CD4-positive, alpha-beta memory T cell (primary cell): ENCODE measurements at regions not wholly inside any gene's neighbourhood (a gene's known extent, or its start where the extent isn't known, plus 50 kb on each side); places are given as distances from the start of the nearest gene placed in this dataset.
"Not testable (repeated sequence)": the region's sequence is repeated elsewhere in the genome, so short reads cannot be mapped to it uniquely, and the experiment has no call there.

Experiments
- CTCF ChIA-PET: fragments of 350-600 bp; sonication (Branson Sonifier 250); formaldehyde crosslinking; loops from one replicate; lab custom pipeline; 2021; ENCODE audit warnings: inconsistent platforms; ENCODE audit not compliant: partially characterized antibody; lab: Charles Lee
- POLR2A ChIA-PET: fragments of 350-600 bp; sonication (Branson Sonifier 250); formaldehyde crosslinking; loops from one replicate; lab custom pipeline; 2021; ENCODE audit not compliant: partially characterized antibody; lab: Charles Lee
- DNase-seq, 5 donors: peaks; one replicate each; pipeline versions ENCODE4 v3.0.0 to v3.0.0-alpha.2; 2020 to 2022; ENCODE audit warnings: mixed read lengths in 1 of 5
- H3K27ac ChIP-seq: one replicate; pipeline ENCODE4 v1.7.0; 2013; ENCODE audit warnings: low read depth, low read length
- H3K27me3 ChIP-seq: 2 replicates; pipeline ENCODE4 v1.7.0; 2013; ENCODE audit warnings: mild to moderate bottlenecking, low read length, moderate library complexity; ENCODE audit not compliant: insufficient read depth
- H3K36me3 ChIP-seq: 2 replicates; pipeline ENCODE4 v1.7.0; 2013; ENCODE audit warnings: mild to moderate bottlenecking, low read length, moderate library complexity; ENCODE audit not compliant: insufficient read depth
- H3K4me1 ChIP-seq: 2 replicates; pipeline ENCODE4 v1.7.0; 2013; ENCODE audit warnings: mild to moderate bottlenecking, low read length, moderate library complexity; ENCODE audit not compliant: insufficient read depth
- H3K4me3 ChIP-seq, 2 donors: one replicate each; pipeline ENCODE4 v1.7.0; 2013; ENCODE audit warnings: low read length in 2 of 2, mild to moderate bottlenecking in 1 of 2
- H3K9me3 ChIP-seq, 2 donors: one replicate each; pipeline ENCODE4 v1.7.0; 2013; ENCODE audit warnings: low read length in 2 of 2, control low read depth in 1 of 2; ENCODE audit not compliant: control insufficient read depth in 1 of 2
- H3K27ac Mint-ChIP-seq, 7 donors: one replicate each; pipeline ENCODE4 v1.8.0; 2020 to 2021; ENCODE audit warnings: mixed read lengths in 7 of 7, mild to moderate bottlenecking in 6 of 7, inconsistent platforms in 3 of 7, moderate library complexity in 3 of 7
- H3K27me3 Mint-ChIP-seq, 2 donors: one replicate each; pipeline ENCODE4 v1.8.0; 2020 to 2021; ENCODE audit warnings: mixed read lengths in 2 of 2
- H3K36me3 Mint-ChIP-seq, 2 donors: one replicate each; pipeline ENCODE4 v1.8.0; 2020 to 2021; ENCODE audit warnings: mixed read lengths in 2 of 2, inconsistent platforms in 1 of 2, mild to moderate bottlenecking in 1 of 2
- H3K4me1 Mint-ChIP-seq, 4 donors: one replicate each; pipeline ENCODE4 v1.8.0; 2020 to 2021; ENCODE audit warnings: mixed read lengths in 4 of 4, mild to moderate bottlenecking in 1 of 4
- H3K4me3 Mint-ChIP-seq, 8 donors: one replicate each; pipeline ENCODE4 v1.8.0; 2020 to 2021; ENCODE audit warnings: mixed read lengths in 8 of 8, mild to moderate bottlenecking in 7 of 8, moderate library complexity in 6 of 8, inconsistent platforms in 3 of 8
- H3K9me3 Mint-ChIP-seq, 8 donors: one replicate each; pipeline ENCODE4 v1.8.0; 2020 to 2021; ENCODE audit warnings: mixed read lengths in 8 of 8, mild to moderate bottlenecking in 5 of 8, inconsistent platforms in 3 of 8, moderate library complexity in 1 of 8
- intact Hi-C: fragments of 100-400 bp; cut with micrococcal nuclease; formaldehyde crosslinking; loops from one replicate; pipeline ENCODE4 v1.15.1; 2023

GRCh38 chr2:234702731-234703225, 205.9 kb upstream of the ARL4C start:
- no peaks in the 10 kb centered on the region for H3K36me3 ChIP-seq
- Mint-ChIP-seq H3K27me3 (peaks cover 3 to 11% of the 10 kb centered on the region in 2 donors), H3K27ac (no peak overlapping the region), H3K9me3 (peaks cover 0 to 8% (median 6%) of the 10 kb centered on the region in 8 donors), H3K4me3 (no peak overlapping the region), H3K4me1 (no peaks in the 10 kb centered on the region), H3K36me3 (peaks cover 0 to 1% of the 10 kb centered on the region in 2 donors)
- H3K4me1 ChIP-seq = no peaks in the 10 kb centered on the region
- no peak overlapping the region for H3K27ac ChIP-seq
- intact Hi-C loops = no loop called here
- no peaks in the 10 kb centered on the region for H3K9me3 ChIP-seq
- no peak overlapping the region for H3K4me3 ChIP-seq
- H3K27me3 ChIP-seq = no peaks in the 10 kb centered on the region
- POLR2A ChIA-PET = no interaction called here
- no peak for DNase-seq
- CTCF ChIA-PET = no interaction called here

- Histone ChIP-seq H3K27me3 (no peaks in the 10 kb centered on the region), H3K27ac (no peak overlapping the region), H3K9me3 (peaks cover 0 to 4% of the 10 kb centered on the region in 2 donors), H3K36me3 (no peaks in the 10 kb centered on the region), H3K4me3 (no peak overlapping the region), H3K4me1 (no peaks in the 10 kb centered on the region)
- H3K36me3 Mint-ChIP-seq = peaks cover 0 to 4% of the 10 kb centered on the region in 2 donors
- CTCF ChIA-PET = no interaction called here
- H3K4me1 Mint-ChIP-seq = no peaks in the 10 kb centered on the region
- H3K27ac Mint-ChIP-seq = no peak overlapping the region
- no peak for DNase-seq
- peaks cover 1 to 12% of the 10 kb centered on the region in 2 donors for H3K27me3 Mint-ChIP-seq
- intact Hi-C loops = no loop called here
- H3K4me3 Mint-ChIP-seq = no peak overlapping the region
- POLR2A ChIA-PET = no interaction called here
- peaks cover 0 to 15% (median 10%) of the 10 kb centered on the region in 8 donors for H3K9me3 Mint-ChIP-seq
Observed at GRCh38 chr2:234701841-234702240, 205.0 kb upstream of the ARL4C start.

- Histone ChIP-seq H3K27ac (no peak overlapping the region), H3K4me1 (no peaks in the 10 kb centered on the region), H3K27me3 (no peaks in the 10 kb centered on the region), H3K36me3 (no peaks in the 10 kb centered on the region), H3K9me3 (peaks cover 0 to 4% of the 10 kb centered on the region in 2 donors), H3K4me3 (no peak overlapping the region)
- peak overlapping the region in 1 of 7 donors; percentile 39 for H3K27ac Mint-ChIP-seq
- intact Hi-C loops = no loop called here
- POLR2A ChIA-PET = no interaction called here
- no peaks in the 10 kb centered on the region for H3K4me1 Mint-ChIP-seq
- CTCF ChIA-PET = no interaction called here
- H3K9me3 Mint-ChIP-seq = peaks cover 3 to 19% (median 14%) of the 10 kb centered on the region in 8 donors
- H3K4me3 Mint-ChIP-seq = no peak overlapping the region
- H3K36me3 Mint-ChIP-seq = peaks cover 0 to 5% of the 10 kb centered on the region in 2 donors
- H3K27me3 Mint-ChIP-seq = peaks cover 1 to 14% of the 10 kb centered on the region in 2 donors
- no peak for DNase-seq
Observed at GRCh38 chr2:234701421-234701820, 204.5 kb upstream of the ARL4C start.

GRCh38 chr2:234699456-234699855, 202.6 kb upstream of the ARL4C start:
- CTCF ChIA-PET = no interaction called here
- intact Hi-C loops = no loop called here
- DNase-seq = no peak
- no peak overlapping the region for H3K27ac Mint-ChIP-seq
- no peaks in the 10 kb centered on the region for H3K36me3 ChIP-seq
- no peaks in the 10 kb centered on the region for H3K4me1 ChIP-seq
- peaks cover 9 to 28% (median 19%) of the 10 kb centered on the region in 8 donors for H3K9me3 Mint-ChIP-seq
- peaks cover 7 to 24% of the 10 kb centered on the region in 2 donors for H3K27me3 Mint-ChIP-seq
- peaks cover 0 to 4% of the 10 kb centered on the region in 2 donors for H3K9me3 ChIP-seq
- H3K4me3 ChIP-seq = no peak overlapping the region
- no peak overlapping the region for H3K27ac ChIP-seq
- H3K4me1 Mint-ChIP-seq = no peaks in the 10 kb centered on the region
- H3K36me3 Mint-ChIP-seq = peaks cover 4 to 6% of the 10 kb centered on the region in 2 donors
- H3K27me3 ChIP-seq = no peaks in the 10 kb centered on the region
- POLR2A ChIA-PET = no interaction called here
- no peak overlapping the region for H3K4me3 Mint-ChIP-seq

- POLR2A ChIA-PET, H3K9me3 ChIP-seq, DNase-seq, H3K4me3 Mint-ChIP-seq, H3K4me3 ChIP-seq, intact Hi-C loops, H3K36me3 Mint-ChIP-seq, H3K36me3 ChIP-seq, H3K27ac ChIP-seq, CTCF ChIA-PET, H3K4me1 Mint-ChIP-seq, H3K27me3 ChIP-seq, H3K4me1 ChIP-seq, H3K27ac Mint-ChIP-seq: not testable (repeated sequence)
- peaks cover 9 to 32% (median 20%) of the 10 kb centered on the region in 8 donors for H3K9me3 Mint-ChIP-seq
- peaks cover 14 to 30% of the 10 kb centered on the region in 2 donors for H3K27me3 Mint-ChIP-seq
Observed at GRCh38 chr2:234697300-234697876, 200.5 kb upstream of the ARL4C start.

GRCh38 chr2:234695981-234696380, 199.1 kb upstream of the ARL4C start:
- Mint-ChIP-seq H3K27ac (no peak overlapping the region), H3K4me3 (no peak overlapping the region), H3K36me3 (peaks cover 4 to 6% of the 10 kb centered on the region in 2 donors), H3K27me3 (peaks cover 14 to 29% of the 10 kb centered on the region in 2 donors), H3K9me3 (peaks cover 9 to 32% (median 20%) of the 10 kb centered on the region in 8 donors), H3K4me1 (no peaks in the 10 kb centered on the region)
- POLR2A ChIA-PET = no interaction called here
- DNase-seq = no peak
- Histone ChIP-seq H3K4me3 (no peak overlapping the region), H3K27ac (no peak overlapping the region), H3K4me1 (no peaks in the 10 kb centered on the region), H3K9me3 (peaks cover 0 to 4% of the 10 kb centered on the region in 2 donors), H3K27me3 (no peaks in the 10 kb centered on the region), H3K36me3 (no peaks in the 10 kb centered on the region)
- CTCF ChIA-PET = no interaction called here
- intact Hi-C loops = no loop called here

- peaks cover 4 to 6% of the 10 kb centered on the region in 2 donors for H3K36me3 Mint-ChIP-seq
- H3K27ac Mint-ChIP-seq = no peak overlapping the region
- DNase-seq = no peak
- no peaks in the 10 kb centered on the region for H3K36me3 ChIP-seq
- no peak overlapping the region for H3K4me3 ChIP-seq
- peaks cover 9 to 32% (median 20%) of the 10 kb centered on the region in 8 donors for H3K9me3 Mint-ChIP-seq
- intact Hi-C loops = no loop called here
- H3K27ac ChIP-seq = no peak overlapping the region
- H3K4me1 Mint-ChIP-seq = no peaks in the 10 kb centered on the region
- no peaks in the 10 kb centered on the region for H3K4me1 ChIP-seq
- ChIA-PET POLR2A (no interaction called here), CTCF (no interaction called here)
- peaks cover 17 to 29% of the 10 kb centered on the region in 2 donors for H3K27me3 Mint-ChIP-seq
- H3K9me3 ChIP-seq = peaks cover 0 to 4% of the 10 kb centered on the region in 2 donors
- H3K27me3 ChIP-seq = no peaks in the 10 kb centered on the region
- H3K4me3 Mint-ChIP-seq = no peak overlapping the region
Observed at GRCh38 chr2:234694244-234695013, 197.5 kb upstream of the ARL4C start.
